Urothelium cell line (cell line): ENCODE measurements at regions not wholly inside any gene's neighbourhood (a gene's known extent, or its start where the extent isn't known, plus 50 kb on each side); places are given as distances from the start of the nearest gene placed in this dataset.

ENCODE experiments used
- DNase-seq: peaks from one replicate; pipeline ENCODE4 v3.0.0; 2011; ENCODE audit warnings: low spot score, mixed read lengths
- FAIRE-seq: peaks from 2 replicates; lab custom pipeline; 2011; peaks lifted over from hg19 to GRCh38; lab: Jason Lieb, UNC

GRCh38 chr4:187451776-187452175, 543.8 kb upstream of the ZFP42 start:
- FAIRE-seq, result no peak
- DNase-seq, result no peak

GRCh38 chr4:187460016-187460415, 535.6 kb upstream of the ZFP42 start:
- DNase-seq (no peak), FAIRE-seq (no peak)

GRCh38 chr4:187464573-187464972, 531.0 kb upstream of the ZFP42 start:
- DNase-seq (no peak), FAIRE-seq (no peak)

GRCh38 chr4:187467224-187467623, 528.3 kb upstream of the ZFP42 start:
- no peak for FAIRE-seq
- no peak for DNase-seq

- FAIRE-seq, result no peak
These were observed 525.9 kb upstream of the ZFP42 start for GRCh38 chr4:187469627-187470026.

GRCh38 chr4:187470061-187470460, 525.5 kb upstream of the ZFP42 start:
- FAIRE-seq (no peak), DNase-seq (no peak)

More at GRCh38 chr4:187469627-187470026, 525.9 kb upstream of the ZFP42 start:
- no peak for DNase-seq

GRCh38 chr4:187474238-187474637, 521.3 kb upstream of the ZFP42 start:
- no peak for FAIRE-seq
- no peak for DNase-seq

- FAIRE-seq (no peak), DNase-seq (no peak)
These were observed 519.7 kb upstream of the ZFP42 start for GRCh38 chr4:187475901-187476300.

- no peak for FAIRE-seq
- no peak for DNase-seq
These were observed 518.3 kb upstream of the ZFP42 start for GRCh38 chr4:187477224-187477623.

- FAIRE-seq, result no peak
- peak; percentile 51 for DNase-seq
These were observed 517.1 kb upstream of the ZFP42 start for GRCh38 chr4:187478292-187479140.

- no peak for DNase-seq
- no peak for FAIRE-seq
These were observed 516.1 kb upstream of the ZFP42 start for GRCh38 chr4:187479511-187479910.

- FAIRE-seq (no peak), DNase-seq (peak; percentile 25)
These were observed 515.1 kb upstream of the ZFP42 start for GRCh38 chr4:187480146-187481145.

GRCh38 chr4:187484186-187484585, 511.4 kb upstream of the ZFP42 start:
- DNase-seq (no peak), FAIRE-seq (no peak)

- DNase-seq (no peak), FAIRE-seq (no peak)
These were observed 509.9 kb upstream of the ZFP42 start for GRCh38 chr4:187485676-187486075.

GRCh38 chr4:187491286-187491685, 504.3 kb upstream of the ZFP42 start:
- FAIRE-seq (no peak), DNase-seq (no peak)

- FAIRE-seq, result no peak
- no peak for DNase-seq
These were observed 503.6 kb upstream of the ZFP42 start for GRCh38 chr4:187491959-187492358.

GRCh38 chr4:187493661-187494060, 501.9 kb upstream of the ZFP42 start:
- no peak for DNase-seq
- FAIRE-seq, result no peak

- FAIRE-seq, result no peak
- no peak for DNase-seq
These were observed 495.6 kb upstream of the ZFP42 start for GRCh38 chr4:187499956-187500355.

GRCh38 chr4:187500796-187501195, 494.8 kb upstream of the ZFP42 start:
- DNase-seq (no peak), FAIRE-seq (no peak)

- FAIRE-seq, result no peak
These were observed 493.8 kb upstream of the ZFP42 start for GRCh38 chr4:187501731-187502130.

GRCh38 chr4:187504974-187505797, 490.4 kb upstream of the ZFP42 start:
- no peak for FAIRE-seq
- no peak for DNase-seq

More at GRCh38 chr4:187501731-187502130, 493.8 kb upstream of the ZFP42 start:
- DNase-seq, result no peak
